HG02798 (cell line): ENCODE measurements at regions not wholly inside any gene's neighbourhood (a gene's known extent, or its start where the extent isn't known, plus 50 kb on each side); places are given as distances from the start of the nearest gene placed in this dataset.
"Not testable (repeated sequence)": the region's sequence is repeated elsewhere in the genome, so short reads cannot be mapped to it uniquely, and the experiment has no call there.

ENCODE experiments used
- ATAC-seq: cut with Tn5 transposase; IDR thresholded peaks from one replicate; pipeline ENCODE4 v1.9.1; 2021; ENCODE audit warnings: mild to moderate bottlenecking; ENCODE audit not compliant: unreplicated experiment, poor library complexity

GRCh38 chr14:59026640-59027039, 161.8 kb upstream of the DAAM1 start:
- ATAC-seq, result not testable (repeated sequence)

- peak; percentile 97 for ATAC-seq
Observed at GRCh38 chr14:59028476-59029202, 159.8 kb upstream of the DAAM1 start.

GRCh38 chr14:59032826-59033225, 155.6 kb upstream of the DAAM1 start:
- no peak for ATAC-seq

- ATAC-seq, result no peak
Observed at GRCh38 chr14:59036134-59036533, 152.3 kb upstream of the DAAM1 start.

GRCh38 chr14:59037086-59037485, 151.4 kb upstream of the DAAM1 start:
- ATAC-seq, result no peak

- ATAC-seq, result no peak
Observed at GRCh38 chr14:59037620-59038019, 150.8 kb upstream of the DAAM1 start.

- ATAC-seq, result no peak
Observed at GRCh38 chr14:59038746-59039145, 149.7 kb upstream of the DAAM1 start.

- ATAC-seq, result no peak
Observed at GRCh38 chr14:59041308-59041707, 147.2 kb upstream of the DAAM1 start.

GRCh38 chr14:59044707-59045106, 143.8 kb upstream of the DAAM1 start:
- ATAC-seq, result no peak

- no peak for ATAC-seq
Observed at GRCh38 chr14:59046746-59047145, 141.7 kb upstream of the DAAM1 start.

- no peak for ATAC-seq
Observed at GRCh38 chr14:59055006-59055405, 133.5 kb upstream of the DAAM1 start.

GRCh38 chr14:59055439-59056045, 132.9 kb upstream of the DAAM1 start:
- ATAC-seq, result peak; percentile 66

- ATAC-seq, result no peak
Observed at GRCh38 chr14:59057551-59057950, 130.9 kb upstream of the DAAM1 start.

- ATAC-seq, result not testable (repeated sequence)
Observed at GRCh38 chr14:59058776-59059175, 129.7 kb upstream of the DAAM1 start.

GRCh38 chr14:59060841-59061240, 127.6 kb upstream of the DAAM1 start:
- ATAC-seq, result no peak

- ATAC-seq, result no peak
Observed at GRCh38 chr14:59061292-59061691, 127.2 kb upstream of the DAAM1 start.

GRCh38 chr14:59063259-59063658, 125.2 kb upstream of the DAAM1 start:
- ATAC-seq, result no peak

- no peak for ATAC-seq
Observed at GRCh38 chr14:59067127-59067894, 121.2 kb upstream of the DAAM1 start.

- ATAC-seq, result no peak
Observed at GRCh38 chr14:59069163-59069854, 119.2 kb upstream of the DAAM1 start.

- no peak for ATAC-seq
Observed at GRCh38 chr14:59075506-59075905, 113.0 kb upstream of the DAAM1 start.

GRCh38 chr14:59081720-59082119, 106.7 kb upstream of the DAAM1 start:
- no peak for ATAC-seq
